HG02798 (cell line): ENCODE measurements at regions not wholly inside any gene's neighbourhood (a gene's known extent, or its start where the extent isn't known, plus 50 kb on each side); places are given as distances from the start of the nearest gene placed in this dataset.
"Not testable (repeated sequence)": the region's sequence is repeated elsewhere in the genome, so short reads cannot be mapped to it uniquely, and the experiment has no call there.

Experiments used
- ATAC-seq: cut with Tn5 transposase; IDR thresholded peaks from one replicate; pipeline ENCODE4 v1.9.1; 2021; ENCODE audit warnings: mild to moderate bottlenecking; ENCODE audit not compliant: unreplicated experiment, poor library complexity

DNA sequence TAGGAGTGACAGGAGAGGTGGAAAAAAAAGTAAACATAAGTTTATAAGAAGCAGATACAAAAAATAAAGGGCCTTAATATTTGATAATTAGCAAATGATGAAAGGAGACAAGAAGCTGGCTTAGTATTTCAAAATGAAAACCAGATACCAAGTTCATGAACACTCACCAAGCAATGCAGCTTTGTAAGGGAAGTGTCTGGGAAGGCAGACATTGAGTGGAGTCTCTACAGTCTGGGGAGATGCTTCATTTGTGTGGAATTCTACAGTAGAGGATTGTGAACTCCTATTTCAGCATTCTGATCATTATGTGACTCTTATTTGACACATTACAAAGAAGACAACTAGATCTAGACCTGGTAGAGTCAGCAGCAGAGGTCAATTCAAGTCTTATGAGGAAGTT is 1072.7 kb downstream of the DSC3 start:
- ATAC-seq, result no peak

GRCh38 chr18:29962579-29962978 is 1080.0 kb downstream of the DSC3 start:
- no peak for ATAC-seq

- no peak for ATAC-seq
These were observed 1082.0 kb downstream of the DSC3 start for GRCh38 chr18:29960539-29960938.

DNA sequence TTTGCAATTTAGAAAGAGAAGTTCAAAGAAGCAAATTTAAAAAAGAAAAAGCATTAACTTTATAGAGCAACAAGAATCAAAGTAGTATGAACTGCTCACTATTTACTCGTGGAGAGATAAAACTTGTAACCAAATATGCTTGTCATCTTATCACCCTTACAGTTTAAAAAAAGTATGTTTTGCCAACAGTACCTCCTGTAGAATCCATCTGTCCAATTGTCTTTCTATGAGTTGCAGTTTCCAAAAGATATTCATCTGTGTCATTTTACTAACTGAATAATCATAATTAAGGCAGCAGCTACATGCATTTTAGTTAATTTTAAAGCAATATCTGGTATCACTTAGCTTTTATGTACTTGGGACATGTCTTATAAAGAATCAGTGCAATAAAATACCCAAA is 1112.3 kb downstream of the DSC3 start:
- no peak for ATAC-seq

GRCh38 chr18:29928081-29928480 is 1114.5 kb downstream of the DSC3 start:
- ATAC-seq, result no peak

DNA sequence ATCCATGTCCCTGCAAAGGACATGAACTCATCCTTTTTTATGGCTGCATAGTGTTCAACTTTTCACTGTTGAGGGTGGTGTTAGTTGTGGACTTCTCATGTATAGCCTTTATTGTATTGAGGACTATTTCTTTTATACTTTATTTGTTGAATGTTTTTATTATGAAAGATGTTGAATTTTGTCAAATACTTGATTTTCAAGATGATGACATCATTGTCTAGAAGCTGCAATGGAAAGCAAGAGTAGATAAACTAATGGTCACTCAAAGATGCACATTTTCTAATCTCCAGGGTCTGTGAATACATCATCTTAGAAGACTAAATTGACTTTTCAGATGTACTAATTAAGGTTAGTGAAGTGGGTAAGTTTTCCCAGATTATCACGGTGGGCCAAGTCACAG is 1117.0 kb downstream of the DSC3 start:
- no peak for ATAC-seq

DNA sequence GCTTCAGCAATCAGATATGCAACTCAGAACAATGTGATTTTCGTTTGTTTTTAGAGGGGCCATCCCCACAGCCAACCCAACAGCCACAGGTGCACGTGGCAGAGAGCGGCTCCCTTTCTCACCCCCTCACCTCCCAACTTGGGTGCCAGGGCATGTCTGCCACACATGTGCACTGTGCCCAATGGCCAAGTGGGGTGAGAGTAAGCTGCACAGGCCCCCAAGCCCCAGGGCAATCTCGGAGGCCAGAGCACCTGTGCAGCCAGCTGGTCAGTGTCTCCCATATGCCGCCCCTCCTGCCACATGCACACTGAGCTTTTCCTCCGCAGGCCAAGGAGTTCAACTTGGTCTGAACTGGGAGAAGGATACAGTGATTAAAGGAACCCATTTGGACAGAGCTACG is 1130.2 kb downstream of the DSC3 start:
- no peak for ATAC-seq

GRCh38 chr18:29892960-29893558 is 1149.5 kb downstream of the DSC3 start:
- no peak for ATAC-seq

GRCh38 chr18:29883114-29883513 is 1159.4 kb downstream of the DSC3 start:
- no peak for ATAC-seq

DNA sequence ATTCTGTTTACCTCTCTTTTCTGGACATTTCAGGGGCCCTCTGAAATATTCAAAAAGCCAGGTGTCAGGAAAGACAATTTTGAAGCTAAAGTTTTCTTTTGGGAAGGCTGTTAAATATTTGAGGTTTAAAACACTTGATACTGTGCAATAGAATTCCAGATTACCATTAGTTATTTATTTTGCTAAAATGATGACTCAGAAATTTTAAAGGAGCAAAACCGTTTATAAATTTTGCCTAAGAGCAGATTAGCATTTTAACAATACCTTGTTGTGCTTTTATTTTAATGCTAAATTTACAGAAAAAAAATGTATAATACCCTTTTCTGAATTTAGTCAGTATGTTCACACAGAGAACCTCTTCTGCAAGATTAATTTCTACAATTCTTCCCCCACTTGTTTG is 1159.9 kb downstream of the DSC3 start:
- no peak for ATAC-seq

- no peak for ATAC-seq
These were observed 1162.8 kb downstream of the DSC3 start for GRCh38 chr18:29879763-29880162.

DNA sequence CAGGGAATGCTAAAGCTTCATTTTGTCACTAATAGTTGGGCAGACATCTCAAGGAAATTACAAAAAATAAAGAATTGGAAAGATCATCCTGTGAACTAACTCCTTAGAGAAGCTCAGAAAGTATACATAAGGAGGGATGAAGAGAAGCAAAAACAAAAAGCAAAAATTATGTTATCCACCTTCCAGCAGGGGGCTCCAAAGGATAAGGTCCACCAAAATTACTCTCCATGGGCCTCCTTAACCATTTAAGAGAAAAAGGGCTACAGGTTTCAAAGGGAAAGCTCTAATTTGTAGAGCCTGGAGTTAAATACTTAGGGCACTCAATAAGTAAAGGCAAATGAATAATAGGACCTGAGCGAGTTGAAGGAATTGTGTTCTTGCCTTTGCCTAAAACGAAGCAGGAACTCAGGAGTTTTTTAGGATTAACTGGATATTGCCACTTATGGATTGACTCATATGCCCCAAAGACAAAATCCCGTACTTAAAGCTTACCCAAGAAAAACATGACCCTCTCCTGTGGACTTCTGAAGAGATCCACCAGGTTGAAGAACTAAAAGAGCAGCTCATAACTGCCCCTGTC is 1167.9 kb downstream of the DSC3 start:
- no peak for ATAC-seq

- ATAC-seq, result no peak
These were observed 1169.3 kb downstream of the DSC3 start for GRCh38 chr18:29873211-29873610.

DNA sequence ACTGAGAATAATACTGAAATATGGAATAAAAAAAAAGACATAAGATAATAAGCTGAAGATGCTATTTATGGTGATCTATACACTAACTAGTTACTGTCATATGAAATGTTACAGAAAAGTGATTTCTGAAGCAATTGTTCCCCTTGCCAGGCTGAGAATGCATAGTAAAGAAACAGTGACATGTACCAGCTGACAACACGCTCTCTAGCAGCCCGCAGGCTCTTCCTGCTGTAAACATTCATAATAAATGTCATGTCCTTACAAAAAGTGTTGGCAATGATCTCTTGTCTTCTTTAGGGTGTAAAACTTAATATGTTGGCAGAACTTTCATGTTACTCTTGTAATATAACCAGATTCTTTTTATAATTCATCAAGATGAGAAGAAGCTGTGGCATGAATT is 1171.3 kb downstream of the DSC3 start:
- no peak for ATAC-seq

GRCh38 chr18:29862824-29863223 is 1179.7 kb downstream of the DSC3 start:
- ATAC-seq, result no peak

- ATAC-seq, result no peak
These were observed 1186.9 kb downstream of the DSC3 start for GRCh38 chr18:29855637-29856036.

DNA sequence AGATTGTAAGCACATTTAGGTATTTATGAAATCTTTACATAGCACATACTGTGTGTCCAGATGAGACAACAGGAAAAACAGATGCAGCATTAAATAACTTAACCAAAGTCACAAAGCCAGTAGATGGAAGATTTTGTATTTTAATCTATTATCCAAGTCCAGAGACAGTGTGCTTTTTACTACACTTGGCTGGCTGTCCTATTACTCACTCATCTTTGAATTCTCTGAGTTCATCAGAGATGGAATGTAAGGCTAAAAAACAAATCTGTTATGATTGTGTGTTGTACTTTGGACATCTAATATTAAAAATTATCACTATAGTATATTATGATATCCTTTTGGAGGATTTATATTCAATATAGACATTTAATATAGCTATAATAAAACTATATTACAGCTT is 1189.4 kb downstream of the DSC3 start:
- no peak for ATAC-seq

- ATAC-seq, result no peak
These were observed 1193.4 kb downstream of the DSC3 start for GRCh38 chr18:29849144-29849543.

DNA sequence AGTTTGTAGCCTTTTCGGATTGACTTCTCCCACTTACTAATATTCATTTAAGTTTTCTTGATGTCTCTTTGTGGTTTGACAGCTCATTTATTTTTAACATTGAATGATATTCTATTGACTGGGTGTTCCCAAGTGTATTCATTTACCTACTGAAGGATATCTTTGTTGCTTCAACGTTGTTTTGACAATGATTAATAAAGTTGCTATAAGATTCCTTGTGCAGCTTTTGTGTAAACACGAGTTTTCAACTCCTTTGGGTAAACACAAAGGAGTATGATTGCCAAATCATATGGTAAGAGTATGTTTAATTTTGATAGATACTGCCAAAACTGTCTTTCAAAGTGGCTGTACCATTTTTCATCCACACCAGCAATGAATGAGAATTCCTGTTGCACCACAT is 1200.9 kb downstream of the DSC3 start:
- no peak for ATAC-seq

DNA sequence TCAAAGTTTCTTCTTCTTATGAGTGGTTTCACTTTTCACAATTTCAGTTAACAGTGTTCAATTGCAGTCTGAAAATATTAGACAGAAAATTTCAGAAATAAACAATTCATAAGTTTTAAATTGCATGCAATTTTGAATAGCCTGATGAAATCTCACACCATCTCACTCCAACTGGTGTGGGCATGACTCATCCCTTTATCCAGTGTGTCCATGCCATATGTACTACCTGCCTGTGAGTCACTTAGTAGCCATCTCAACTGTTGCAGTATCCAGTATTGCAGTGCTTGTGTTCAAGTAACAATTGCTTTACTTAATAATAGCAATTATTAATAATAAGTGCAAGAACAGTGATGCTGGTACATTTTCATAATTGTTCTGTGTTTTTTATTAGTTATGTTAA is 1202.5 kb downstream of the DSC3 start:
- ATAC-seq, result no peak

GRCh38 chr18:29838961-29839360 is 1203.6 kb downstream of the DSC3 start:
- ATAC-seq, result not testable (repeated sequence)

DNA sequence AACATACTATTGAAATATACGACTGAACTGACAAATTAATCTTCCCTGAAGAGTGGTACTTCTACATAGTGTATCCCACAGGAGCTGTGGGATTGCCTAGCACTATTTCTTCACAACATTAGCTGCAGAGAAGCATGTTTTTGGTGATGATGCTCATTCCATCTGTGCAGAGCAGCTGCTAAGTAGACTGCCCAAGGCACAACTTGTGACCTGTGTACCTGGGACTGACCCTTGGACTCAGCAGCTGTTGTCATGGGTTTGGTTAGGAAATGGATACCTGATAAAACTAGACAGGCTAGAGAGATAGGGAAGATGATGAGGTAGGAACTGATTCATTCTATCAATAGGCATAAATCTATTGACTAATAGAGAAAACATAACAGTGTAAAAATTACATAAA is 1204.0 kb downstream of the DSC3 start:
- ATAC-seq, result no peak

DNA sequence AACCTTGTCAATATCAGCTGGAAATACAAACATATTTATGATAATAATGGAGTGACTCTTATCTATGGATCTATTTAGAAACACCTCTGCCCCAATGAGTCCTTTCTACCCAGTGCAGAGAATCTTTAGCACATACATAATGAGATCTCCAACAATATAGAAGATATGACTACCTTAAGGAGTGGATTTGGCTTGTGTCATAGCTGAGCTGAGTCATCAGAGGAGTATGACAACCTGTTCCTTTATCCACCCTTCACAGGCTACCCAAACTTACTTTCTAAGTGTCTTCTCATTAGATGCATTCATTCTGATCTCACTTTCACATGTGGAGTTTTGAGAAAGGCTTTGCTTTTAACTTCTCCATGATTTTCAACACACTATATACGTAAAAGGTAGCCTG is 1218.9 kb downstream of the DSC3 start:
- no peak for ATAC-seq
